ENCODE measurements at regions not wholly inside any gene's neighbourhood (a gene's known extent, or its start where the extent isn't known, plus 50 kb on each side); places are given as distances from the start of the nearest gene placed in this dataset.
"Not testable (repeated sequence)": the region's sequence is repeated elsewhere in the genome, so short reads cannot be mapped to it uniquely, and the experiment has no call there.

GRCh38 chr7:119026391-119026790 is 801.9 kb downstream of the ANKRD7 start:
- Mint-ChIP-seq H3K27me3 (ENCODE audit: unreplicated experiment) (peaks cover 5% of the 10 kb centered on the region), H3K4me1 (ENCODE audit: unreplicated experiment) (no peaks in the 10 kb centered on the region), H3K27ac (ENCODE audit: unreplicated experiment) (no peak overlapping the region), H3K9me3 (ENCODE audit: unreplicated experiment) (peaks cover 17% of the 10 kb centered on the region), H3K4me3 (ENCODE audit: unreplicated experiment) (no peak overlapping the region), H3K36me3 (ENCODE audit: unreplicated experiment) (no peaks in the 10 kb centered on the region)
- TF ChIP-seq CTCF (IDR thresholded peaks at IDR 0.05) = no peak
- DNase-seq (ENCODE audit: extremely low spot score, unreplicated experiment) = no peak

GRCh38 chr7:119028736-119029135 is 804.2 kb downstream of the ANKRD7 start:
- H3K4me1 Mint-ChIP-seq (ENCODE audit: unreplicated experiment) = no peaks in the 10 kb centered on the region
- no peak overlapping the region for H3K4me3 Mint-ChIP-seq (ENCODE audit: unreplicated experiment)
- no peaks in the 10 kb centered on the region for H3K36me3 Mint-ChIP-seq (ENCODE audit: unreplicated experiment)
- peaks cover 5% of the 10 kb centered on the region for H3K9me3 Mint-ChIP-seq (ENCODE audit: unreplicated experiment)
- H3K27me3 Mint-ChIP-seq (ENCODE audit: unreplicated experiment) = peaks cover 5% of the 10 kb centered on the region
- TF ChIP-seq CTCF (IDR thresholded peaks at IDR 0.05) = no peak
- no peak overlapping the region for H3K27ac Mint-ChIP-seq (ENCODE audit: unreplicated experiment)
- DNase-seq (ENCODE audit: extremely low spot score, unreplicated experiment) = no peak

GRCh38 chr7:119032136-119032535 is 807.6 kb downstream of the ANKRD7 start:
- H3K9me3 Mint-ChIP-seq (ENCODE audit: unreplicated experiment); H3K27ac Mint-ChIP-seq (ENCODE audit: unreplicated experiment); H3K4me1 Mint-ChIP-seq (ENCODE audit: unreplicated experiment); H3K27me3 Mint-ChIP-seq (ENCODE audit: unreplicated experiment); H3K4me3 Mint-ChIP-seq (ENCODE audit: unreplicated experiment); H3K36me3 Mint-ChIP-seq (ENCODE audit: unreplicated experiment); DNase-seq (ENCODE audit: extremely low spot score, unreplicated experiment): not testable (repeated sequence)

GRCh38 chr7:119033641-119034040 is 809.1 kb downstream of the ANKRD7 start:
- H3K27ac Mint-ChIP-seq (ENCODE audit: unreplicated experiment) = no peak overlapping the region

GRCh38 chr7:119037941-119038340 is 813.4 kb downstream of the ANKRD7 start:
- H3K9me3 Mint-ChIP-seq (ENCODE audit: unreplicated experiment) = no peaks in the 10 kb centered on the region
- H3K27me3 Mint-ChIP-seq (ENCODE audit: unreplicated experiment) = peaks cover 2% of the 10 kb centered on the region
- no peak overlapping the region for H3K4me3 Mint-ChIP-seq (ENCODE audit: unreplicated experiment)
- no peak for DNase-seq (ENCODE audit: extremely low spot score, unreplicated experiment)
- H3K4me1 Mint-ChIP-seq (ENCODE audit: unreplicated experiment) = no peaks in the 10 kb centered on the region
- no peaks in the 10 kb centered on the region for H3K36me3 Mint-ChIP-seq (ENCODE audit: unreplicated experiment)
- no peak for TF ChIP-seq CTCF (IDR thresholded peaks at IDR 0.05)
- no peak overlapping the region for H3K27ac Mint-ChIP-seq (ENCODE audit: unreplicated experiment)

More at GRCh38 chr7:119033641-119034040, 809.1 kb downstream of the ANKRD7 start:
- H3K4me1 Mint-ChIP-seq (ENCODE audit: unreplicated experiment) = no peaks in the 10 kb centered on the region
- no peaks in the 10 kb centered on the region for H3K36me3 Mint-ChIP-seq (ENCODE audit: unreplicated experiment)
- peaks cover 2% of the 10 kb centered on the region for H3K27me3 Mint-ChIP-seq (ENCODE audit: unreplicated experiment)
- no peak overlapping the region for H3K4me3 Mint-ChIP-seq (ENCODE audit: unreplicated experiment)
- H3K9me3 Mint-ChIP-seq (ENCODE audit: unreplicated experiment) = no peaks in the 10 kb centered on the region
- DNase-seq (ENCODE audit: extremely low spot score, unreplicated experiment) = no peak
- TF ChIP-seq CTCF (IDR thresholded peaks at IDR 0.05) = no peak

- Mint-ChIP-seq H3K4me1 (ENCODE audit: unreplicated experiment) (no peaks in the 10 kb centered on the region), H3K9me3 (ENCODE audit: unreplicated experiment) (no peaks in the 10 kb centered on the region), H3K27me3 (ENCODE audit: unreplicated experiment) (no peaks in the 10 kb centered on the region), H3K4me3 (ENCODE audit: unreplicated experiment) (no peak overlapping the region), H3K27ac (ENCODE audit: unreplicated experiment) (no peak overlapping the region), H3K36me3 (ENCODE audit: unreplicated experiment) (no peaks in the 10 kb centered on the region)
- TF ChIP-seq CTCF (IDR thresholded peaks at IDR 0.05) = no peak
- no peak for DNase-seq (ENCODE audit: extremely low spot score, unreplicated experiment)
These were observed 821.6 kb downstream of the ANKRD7 start for GRCh38 chr7:119046068-119046467.
